Suprapubic skin (tissue), 4 donors: ENCODE measurements at regions not wholly inside any gene's neighbourhood (a gene's known extent, or its start where the extent isn't known, plus 50 kb on each side); places are given as distances from the start of the nearest gene placed in this dataset.
"Not testable (repeated sequence)": the region's sequence is repeated elsewhere in the genome, so short reads cannot be mapped to it uniquely, and the experiment has no call there.

Experiments used
- DNase-seq, 2 donors: peaks; one replicate each; pipeline ENCODE4 v3.0.0-alpha.2; 2019; ENCODE audit warnings: low spot score in 2 of 2
- H3K27ac ChIP-seq: fragments of 200-600 bp; sonication (generic); one replicate; pipeline ENCODE4 v1.5.1; 2019
- H3K27me3 ChIP-seq: fragments of 200-600 bp; sonication (generic); one replicate; pipeline ENCODE4 v1.5.1; 2019
- H3K36me3 ChIP-seq: fragments of 200-600 bp; sonication (generic); one replicate; pipeline ENCODE4 v1.5.1; 2019
- H3K4me1 ChIP-seq: fragments of 200-600 bp; sonication (generic); one replicate; pipeline ENCODE4 v1.5.1; 2019
- H3K4me3 ChIP-seq: fragments of 200-600 bp; sonication (generic); one replicate; pipeline ENCODE4 v1.5.1; 2019; ENCODE audit warnings: mild to moderate bottlenecking
- H3K9me3 ChIP-seq: fragments of 200-600 bp; sonication (generic); one replicate; pipeline ENCODE4 v1.5.1; 2019
- CTCF ChIP-seq, 2 donors: fragments of 200-600 bp in 1 of 2; fragments of 450-650 bp in 1 of 2; sonication (generic) in 1 of 2; IDR thresholded peaks; one replicate each; pipeline ENCODE4 v1.5.1; 2016 to 2019; ENCODE audit warnings: antibody characterized with exemption in 2 of 2, mild to moderate bottlenecking in 1 of 2, moderate library complexity in 1 of 2
- EP300 ChIP-seq: sonication (generic); formaldehyde crosslinking; IDR thresholded peaks from one replicate; pipeline ENCODE4 v1.6.1; 2017; ENCODE audit warnings: antibody characterized with exemption
- POLR2A ChIP-seq, 2 donors: fragments of 450-650 bp; IDR thresholded peaks; one replicate each; pipeline ENCODE4 v1.6.1; 2017; ENCODE audit warnings: antibody characterized with exemption in 2 of 2, mild to moderate bottlenecking in 2 of 2, moderate library complexity in 2 of 2
- POLR2AphosphoS5 ChIP-seq, 3 donors: sonication (generic); formaldehyde crosslinking; IDR thresholded peaks; one replicate each; pipeline ENCODE4 v1.6.1; 2017; ENCODE audit warnings: antibody characterized with exemption in 3 of 3
- WGBS: methylation state at CpG from one replicate; pipeline ENCODE4 v1.1.5; 2018; 5-methylcytosine and 5-hydroxymethylcytosine counted together

- no peak for DNase-seq
- Histone ChIP-seq H3K4me3 (no peak overlapping the region), H3K4me1 (no peaks in the 10 kb centered on the region), H3K27me3 (no peaks in the 10 kb centered on the region), H3K36me3 (no peaks in the 10 kb centered on the region), H3K27ac (no peak overlapping the region), H3K9me3 (peaks cover 4% of the 10 kb centered on the region)
- TF ChIP-seq POLR2A (IDR thresholded peaks at IDR 0.05) (no peak), EP300 (no peak), CTCF (IDR thresholded peaks at IDR 0.05) (no peak), POLR2AphosphoS5 (IDR thresholded peaks at IDR 0.05) (no peak)
These were observed 609.3 kb downstream of the COL12A1 start for GRCh38 chr6:74596588-74596987.

GRCh38 chr6:74594350-74594749 lies 611.5 kb downstream of the COL12A1 start:
- H3K4me1 ChIP-seq, H3K27ac ChIP-seq, DNase-seq, H3K9me3 ChIP-seq, H3K4me3 ChIP-seq, H3K27me3 ChIP-seq, H3K36me3 ChIP-seq: not testable (repeated sequence)
- 72% methylated on average over 4 of the region's 4 CpGs for whole genome bisulfite sequencing

- TF ChIP-seq POLR2A (IDR thresholded peaks at IDR 0.05) (no peak), POLR2AphosphoS5 (IDR thresholded peaks at IDR 0.05) (no peak), CTCF (IDR thresholded peaks at IDR 0.05) (no peak)
- H3K9me3 ChIP-seq: peaks cover 5% of the 10 kb centered on the region
- no peak for DNase-seq
- H3K36me3 ChIP-seq: no peaks in the 10 kb centered on the region
- H3K4me3 ChIP-seq: no peak overlapping the region
- no peaks in the 10 kb centered on the region for H3K4me1 ChIP-seq
- H3K27ac ChIP-seq: no peak overlapping the region
- WGBS: 92% methylated on average over 5 of the region's 5 CpGs
- no peaks in the 10 kb centered on the region for H3K27me3 ChIP-seq
These were observed 617.6 kb downstream of the COL12A1 start for GRCh38 chr6:74588094-74588832.

GRCh38 chr6:74587386-74587785 lies 618.5 kb downstream of the COL12A1 start:
- WGBS: no CpG with 5 or more reads among the region's 2 CpGs
- Histone ChIP-seq H3K36me3 (no peaks in the 10 kb centered on the region), H3K27ac (no peak overlapping the region), H3K27me3 (no peaks in the 10 kb centered on the region), H3K4me3 (no peak overlapping the region), H3K9me3 (peaks cover 5% of the 10 kb centered on the region), H3K4me1 (no peaks in the 10 kb centered on the region)
- no peak for DNase-seq
- no peak for TF ChIP-seq EP300
- no peak for TF ChIP-seq POLR2AphosphoS5 (IDR thresholded peaks at IDR 0.05)

GRCh38 chr6:74585753-74586152 lies 620.1 kb downstream of the COL12A1 start:
- Histone ChIP-seq H3K27ac (no peak overlapping the region), H3K27me3 (no peaks in the 10 kb centered on the region), H3K9me3 (no peaks in the 10 kb centered on the region), H3K4me3 (no peak overlapping the region), H3K4me1 (no peaks in the 10 kb centered on the region), H3K36me3 (no peaks in the 10 kb centered on the region)
- DNase-seq: no peak
- no peak for TF ChIP-seq POLR2A (IDR thresholded peaks at IDR 0.05)
- TF ChIP-seq EP300: no peak
- TF ChIP-seq POLR2AphosphoS5 (IDR thresholded peaks at IDR 0.05): no peak
- no peak for TF ChIP-seq CTCF (IDR thresholded peaks at IDR 0.05)

GRCh38 chr6:74581681-74582080 lies 624.2 kb downstream of the COL12A1 start:
- no peak for DNase-seq
- H3K36me3 ChIP-seq: no peaks in the 10 kb centered on the region
- TF ChIP-seq POLR2A (IDR thresholded peaks at IDR 0.05) (no peak), EP300 (no peak), POLR2AphosphoS5 (IDR thresholded peaks at IDR 0.05) (no peak), CTCF (IDR thresholded peaks at IDR 0.05) (no peak)
- peaks cover 4% of the 10 kb centered on the region for H3K4me1 ChIP-seq
- 87% methylated on average over 6 of the region's 6 CpGs for WGBS
- no peak overlapping the region for H3K4me3 ChIP-seq
- no peak overlapping the region for H3K27ac ChIP-seq
- no peaks in the 10 kb centered on the region for H3K9me3 ChIP-seq
- H3K27me3 ChIP-seq: no peaks in the 10 kb centered on the region
